ENCODE measurements at regions not wholly inside any gene's neighbourhood (a gene's known extent, or its start where the extent isn't known, plus 50 kb on each side); places are given as distances from the start of the nearest gene placed in this dataset.
"Not testable (repeated sequence)": the region's sequence is repeated elsewhere in the genome, so short reads cannot be mapped to it uniquely, and the experiment has no call there.

- Histone ChIP-seq H3K27me3 (ENCODE audit: insufficient read depth, insufficient read length) (no peaks in the 10 kb centered on the region), H3K4me3 (ENCODE audit: insufficient read length, low read depth) (no peak overlapping the region)
Measured at GRCh38 chrX:144716187-144716586, 531.1 kb upstream of the SPANXN1 start.

GRCh38 chrX:144717682-144718081 is 529.6 kb upstream of the SPANXN1 start:
- no peaks in the 10 kb centered on the region for H3K4me1 ChIP-seq (ENCODE audit: insufficient read depth, insufficient read length)
- H3K9me3 ChIP-seq (ENCODE audit: insufficient read depth, low read length): no peaks in the 10 kb centered on the region
- TF ChIP-seq SUZ12 (IDR thresholded peaks at IDR 0.05; ENCODE audit: extremely low read depth, insufficient read depth, insufficient read length) (no peak), ZNF274 (IDR thresholded peaks at IDR 0.05; ENCODE audit: low read depth, low read length) (no peak), YY1 (IDR thresholded peaks at IDR 0.05; ENCODE audit: insufficient read depth, insufficient read length) (no peak)
- H3K4me3 ChIP-seq (ENCODE audit: insufficient read length, low read depth): no peak overlapping the region
- no peak for DNase-seq (ENCODE audit: low read depth, low spot score)
- no peaks in the 10 kb centered on the region for H3K27me3 ChIP-seq (ENCODE audit: insufficient read depth, insufficient read length)
- H3K36me3 ChIP-seq (ENCODE audit: insufficient read depth, insufficient read length, low read length): no peaks in the 10 kb centered on the region
- no peak overlapping the region for H3K9ac ChIP-seq (ENCODE audit: insufficient read length, low read depth)

More at GRCh38 chrX:144716187-144716586, 531.1 kb upstream of the SPANXN1 start:
- H3K9me3 ChIP-seq (ENCODE audit: insufficient read depth, low read length): no peaks in the 10 kb centered on the region
- DNase-seq (ENCODE audit: low read depth, low spot score): no peak
- no peaks in the 10 kb centered on the region for H3K4me1 ChIP-seq (ENCODE audit: insufficient read depth, insufficient read length)
- TF ChIP-seq ZNF274 (IDR thresholded peaks at IDR 0.05; ENCODE audit: low read depth, low read length): no peak
- TF ChIP-seq SUZ12 (IDR thresholded peaks at IDR 0.05; ENCODE audit: extremely low read depth, insufficient read depth, insufficient read length): no peak
- no peak for TF ChIP-seq YY1 (IDR thresholded peaks at IDR 0.05; ENCODE audit: insufficient read depth, insufficient read length)
- no peak overlapping the region for H3K9ac ChIP-seq (ENCODE audit: insufficient read length, low read depth)
- no peaks in the 10 kb centered on the region for H3K36me3 ChIP-seq (ENCODE audit: insufficient read depth, insufficient read length, low read length)

- TF ChIP-seq YY1 (IDR thresholded peaks at IDR 0.05; ENCODE audit: insufficient read depth, insufficient read length) (no peak), SUZ12 (IDR thresholded peaks at IDR 0.05; ENCODE audit: extremely low read depth, insufficient read depth, insufficient read length) (no peak), ZNF274 (IDR thresholded peaks at IDR 0.05; ENCODE audit: low read depth, low read length) (no peak)
- no peak overlapping the region for H3K9ac ChIP-seq (ENCODE audit: insufficient read length, low read depth)
- no peak overlapping the region for H3K4me3 ChIP-seq (ENCODE audit: insufficient read length, low read depth)
- no peaks in the 10 kb centered on the region for H3K9me3 ChIP-seq (ENCODE audit: insufficient read depth, low read length)
- H3K4me1 ChIP-seq (ENCODE audit: insufficient read depth, insufficient read length): no peaks in the 10 kb centered on the region
- DNase-seq (ENCODE audit: low read depth, low spot score): peak; percentile 1
- no peaks in the 10 kb centered on the region for H3K36me3 ChIP-seq (ENCODE audit: insufficient read depth, insufficient read length, low read length)
- no peaks in the 10 kb centered on the region for H3K27me3 ChIP-seq (ENCODE audit: insufficient read depth, insufficient read length)
Measured at GRCh38 chrX:144722307-144722706, 525.0 kb upstream of the SPANXN1 start.

- no peak overlapping the region for H3K4me3 ChIP-seq (ENCODE audit: insufficient read length, low read depth)
- no peaks in the 10 kb centered on the region for H3K4me1 ChIP-seq (ENCODE audit: insufficient read depth, insufficient read length)
- H3K36me3 ChIP-seq (ENCODE audit: insufficient read depth, insufficient read length, low read length): no peaks in the 10 kb centered on the region
- no peak overlapping the region for H3K9ac ChIP-seq (ENCODE audit: insufficient read length, low read depth)
- DNase-seq (ENCODE audit: low read depth, low spot score): no peak
- TF ChIP-seq ZNF274 (IDR thresholded peaks at IDR 0.05; ENCODE audit: low read depth, low read length) (no peak), YY1 (IDR thresholded peaks at IDR 0.05; ENCODE audit: insufficient read depth, insufficient read length) (no peak), SUZ12 (IDR thresholded peaks at IDR 0.05; ENCODE audit: extremely low read depth, insufficient read depth, insufficient read length) (no peak)
- H3K9me3 ChIP-seq (ENCODE audit: insufficient read depth, low read length): no peaks in the 10 kb centered on the region
- no peaks in the 10 kb centered on the region for H3K27me3 ChIP-seq (ENCODE audit: insufficient read depth, insufficient read length)
Measured at GRCh38 chrX:144730471-144730870, 516.8 kb upstream of the SPANXN1 start.

GRCh38 chrX:144732588-144732987 is 514.7 kb upstream of the SPANXN1 start:
- H3K9ac ChIP-seq (ENCODE audit: insufficient read length, low read depth): no peak overlapping the region
- H3K4me3 ChIP-seq (ENCODE audit: insufficient read length, low read depth): no peak overlapping the region
- DNase-seq (ENCODE audit: low read depth, low spot score): no peak
- no peaks in the 10 kb centered on the region for H3K4me1 ChIP-seq (ENCODE audit: insufficient read depth, insufficient read length)
- H3K27me3 ChIP-seq (ENCODE audit: insufficient read depth, insufficient read length): no peaks in the 10 kb centered on the region
- H3K36me3 ChIP-seq (ENCODE audit: insufficient read depth, insufficient read length, low read length): no peaks in the 10 kb centered on the region
- no peaks in the 10 kb centered on the region for H3K9me3 ChIP-seq (ENCODE audit: insufficient read depth, low read length)
- TF ChIP-seq SUZ12 (IDR thresholded peaks at IDR 0.05; ENCODE audit: extremely low read depth, insufficient read depth, insufficient read length): no peak
- TF ChIP-seq ZNF274 (IDR thresholded peaks at IDR 0.05; ENCODE audit: low read depth, low read length): no peak
- TF ChIP-seq YY1 (IDR thresholded peaks at IDR 0.05; ENCODE audit: insufficient read depth, insufficient read length): no peak

GRCh38 chrX:144738246-144738645 is 509.1 kb upstream of the SPANXN1 start:
- DNase-seq (ENCODE audit: low read depth, low spot score): no peak
- H3K27me3 ChIP-seq (ENCODE audit: insufficient read depth, insufficient read length): no peaks in the 10 kb centered on the region
- H3K9ac ChIP-seq (ENCODE audit: insufficient read length, low read depth): no peak overlapping the region
- no peak for TF ChIP-seq YY1 (IDR thresholded peaks at IDR 0.05; ENCODE audit: insufficient read depth, insufficient read length)
- TF ChIP-seq ZNF274 (IDR thresholded peaks at IDR 0.05; ENCODE audit: low read depth, low read length): no peak
- no peak for TF ChIP-seq SUZ12 (IDR thresholded peaks at IDR 0.05; ENCODE audit: extremely low read depth, insufficient read depth, insufficient read length)
- no peaks in the 10 kb centered on the region for H3K36me3 ChIP-seq (ENCODE audit: insufficient read depth, insufficient read length, low read length)
- H3K4me1 ChIP-seq (ENCODE audit: insufficient read depth, insufficient read length): no peaks in the 10 kb centered on the region
- no peak overlapping the region for H3K4me3 ChIP-seq (ENCODE audit: insufficient read length, low read depth)
- no peaks in the 10 kb centered on the region for H3K9me3 ChIP-seq (ENCODE audit: insufficient read depth, low read length)

GRCh38 chrX:144768540-144768939 is 478.8 kb upstream of the SPANXN1 start:
- no peaks in the 10 kb centered on the region for H3K27me3 ChIP-seq (ENCODE audit: insufficient read depth, insufficient read length)
- no peak overlapping the region for H3K9ac ChIP-seq (ENCODE audit: insufficient read length, low read depth)
- no peak for DNase-seq (ENCODE audit: low read depth, low spot score)
- no peaks in the 10 kb centered on the region for H3K4me1 ChIP-seq (ENCODE audit: insufficient read depth, insufficient read length)
- no peak for TF ChIP-seq SUZ12 (IDR thresholded peaks at IDR 0.05; ENCODE audit: extremely low read depth, insufficient read depth, insufficient read length)
- no peak for TF ChIP-seq YY1 (IDR thresholded peaks at IDR 0.05; ENCODE audit: insufficient read depth, insufficient read length)
- TF ChIP-seq ZNF274 (IDR thresholded peaks at IDR 0.05; ENCODE audit: low read depth, low read length): no peak
- H3K9me3 ChIP-seq (ENCODE audit: insufficient read depth, low read length): no peaks in the 10 kb centered on the region
- no peaks in the 10 kb centered on the region for H3K36me3 ChIP-seq (ENCODE audit: insufficient read depth, insufficient read length, low read length)
- no peak overlapping the region for H3K4me3 ChIP-seq (ENCODE audit: insufficient read length, low read depth)

GRCh38 chrX:144783528-144783927 is 463.8 kb upstream of the SPANXN1 start:
- not testable (repeated sequence) for H3K36me3 ChIP-seq (ENCODE audit: insufficient read depth, insufficient read length, low read length); H3K9me3 ChIP-seq (ENCODE audit: insufficient read depth, low read length); H3K4me1 ChIP-seq (ENCODE audit: insufficient read depth, insufficient read length); DNase-seq (ENCODE audit: low read depth, low spot score); H3K4me3 ChIP-seq (ENCODE audit: insufficient read length, low read depth); H3K9ac ChIP-seq (ENCODE audit: insufficient read length, low read depth); H3K27me3 ChIP-seq (ENCODE audit: insufficient read depth, insufficient read length)
